Urothelium cell line (cell line): ENCODE measurements at regions not wholly inside any gene's neighbourhood (a gene's known extent, or its start where the extent isn't known, plus 50 kb on each side); places are given as distances from the start of the nearest gene placed in this dataset.
"Not testable (repeated sequence)": the region's sequence is repeated elsewhere in the genome, so short reads cannot be mapped to it uniquely, and the experiment has no call there.

ENCODE experiments used
- DNase-seq: peaks from one replicate; pipeline ENCODE4 v3.0.0; 2011; ENCODE audit warnings: low spot score, mixed read lengths
- FAIRE-seq: peaks from 2 replicates; lab custom pipeline; 2011; peaks lifted over from hg19 to GRCh38; lab: Jason Lieb, UNC

DNA sequence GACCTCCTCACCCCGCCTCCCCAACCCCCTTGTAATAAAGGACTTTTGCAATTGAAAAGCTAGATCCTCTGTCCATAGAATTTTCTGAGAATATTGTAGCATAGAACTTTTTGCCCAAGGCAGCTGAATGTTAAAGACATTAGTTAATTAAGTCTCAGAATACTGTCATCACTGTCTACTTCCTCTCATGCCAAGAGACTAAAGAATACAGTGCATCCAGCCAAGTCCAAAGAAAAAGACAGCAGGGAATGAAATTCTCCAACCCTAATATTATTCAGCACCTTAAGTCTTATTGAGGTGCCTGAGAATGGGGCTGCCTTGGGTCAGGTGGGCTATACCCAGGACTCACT, 313.3 kb upstream of the GATB start:
- DNase-seq, result no peak
- no peak for FAIRE-seq

DNA sequence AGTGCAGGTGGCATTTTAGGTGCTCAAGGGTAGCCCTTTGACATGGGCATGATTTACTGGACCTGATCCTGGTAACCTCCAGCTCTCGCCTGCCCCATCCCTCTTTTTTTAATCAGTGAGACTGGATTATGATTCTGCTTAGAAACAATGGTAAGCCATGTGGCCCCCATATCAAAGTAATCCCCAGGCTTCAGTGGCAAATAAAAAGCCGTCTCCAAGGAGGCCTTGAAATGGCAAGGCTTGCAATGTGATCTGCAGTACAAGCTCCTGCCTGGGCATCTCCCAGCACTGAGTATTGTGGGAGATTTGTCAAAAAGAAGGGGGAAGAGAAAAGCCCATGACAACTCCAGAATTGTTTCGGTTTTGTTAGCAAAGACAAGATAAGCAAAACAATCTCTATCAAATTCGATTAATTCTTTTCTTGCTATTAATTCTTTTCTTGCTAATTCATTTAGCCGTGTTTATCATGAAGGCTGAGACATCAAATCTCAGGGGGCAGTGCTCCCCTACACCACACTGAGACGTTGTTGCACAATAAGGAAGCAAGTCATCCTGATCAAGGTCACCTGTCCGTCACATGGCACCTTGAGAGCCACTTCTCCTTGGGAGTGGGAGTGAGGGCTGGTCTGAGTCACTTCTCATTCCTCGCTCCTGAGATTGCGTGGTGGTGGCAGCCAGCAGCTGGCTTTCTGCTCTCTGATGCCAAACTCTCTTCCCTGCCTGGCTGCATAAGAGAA, 312.7 kb upstream of the GATB start:
- peak; percentile 25 for DNase-seq
- no peak for FAIRE-seq

DNA sequence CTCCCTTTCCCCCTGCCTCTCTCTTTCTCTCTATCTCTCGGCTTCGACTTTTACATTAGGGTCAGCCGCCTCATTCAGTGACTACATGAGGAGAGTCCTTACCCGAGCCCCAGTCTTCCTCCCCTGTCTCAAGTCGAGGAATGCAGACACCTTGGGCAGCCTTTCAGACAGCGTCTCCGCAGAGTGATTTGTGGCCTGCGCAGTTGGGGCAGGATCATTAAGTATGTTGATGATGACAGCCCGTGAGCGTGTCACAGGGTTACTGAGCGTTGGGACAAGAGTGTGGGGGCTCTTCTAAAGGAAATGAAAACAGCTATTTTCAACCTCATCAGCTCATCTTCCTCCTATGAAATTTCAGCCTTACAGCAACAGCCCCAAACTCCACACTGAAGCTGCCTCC, 312.1 kb upstream of the GATB start:
- no peak for FAIRE-seq

DNA sequence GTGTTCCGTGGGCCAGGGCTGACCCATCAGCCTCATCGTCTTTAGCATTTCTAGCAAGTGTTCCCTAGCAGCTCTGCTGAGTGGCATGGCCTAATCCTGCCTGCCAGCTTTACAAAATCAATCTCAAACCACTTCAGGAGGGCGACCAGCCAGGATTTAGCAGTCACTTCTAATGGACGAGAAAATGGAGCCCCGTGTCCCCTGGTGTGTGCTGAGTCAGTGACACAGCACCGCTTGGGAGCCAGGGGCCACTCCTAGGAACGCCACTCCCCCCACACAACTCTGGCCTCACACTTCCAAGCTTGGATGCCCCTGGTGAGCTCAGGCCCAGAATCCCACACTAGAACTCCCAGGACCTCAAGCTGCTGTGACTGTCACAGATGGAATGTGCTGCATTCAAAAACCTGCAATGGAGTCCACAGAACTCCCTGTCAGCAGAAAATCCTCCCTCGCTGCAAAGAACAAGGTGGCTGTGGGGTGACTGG, 311.2 kb upstream of the GATB start:
- FAIRE-seq, result no peak
- no peak for DNase-seq

More for the DNA sequence above, 312.1 kb upstream of the GATB start:
- DNase-seq, result no peak

DNA sequence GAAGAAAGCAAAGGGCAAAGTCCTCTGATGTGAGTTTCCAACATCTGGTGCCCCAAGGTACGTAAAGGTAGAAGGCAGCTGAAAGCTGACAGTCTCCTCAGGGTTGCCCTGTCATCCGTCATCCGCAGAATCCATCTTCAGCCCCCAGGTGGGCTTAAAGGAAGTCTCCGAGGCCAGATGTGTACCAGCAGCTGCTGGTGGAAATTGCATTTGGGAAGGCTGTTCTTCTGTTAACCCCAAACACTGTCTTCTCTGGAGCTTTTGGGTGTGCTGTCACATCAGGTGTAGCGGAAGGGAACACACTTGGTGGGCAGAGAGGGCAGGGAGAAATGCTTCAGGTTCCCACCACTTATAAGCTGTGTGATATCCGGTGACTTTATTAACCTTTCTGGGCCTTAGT, 310.0 kb upstream of the GATB start:
- DNase-seq (no peak), FAIRE-seq (no peak)

DNA sequence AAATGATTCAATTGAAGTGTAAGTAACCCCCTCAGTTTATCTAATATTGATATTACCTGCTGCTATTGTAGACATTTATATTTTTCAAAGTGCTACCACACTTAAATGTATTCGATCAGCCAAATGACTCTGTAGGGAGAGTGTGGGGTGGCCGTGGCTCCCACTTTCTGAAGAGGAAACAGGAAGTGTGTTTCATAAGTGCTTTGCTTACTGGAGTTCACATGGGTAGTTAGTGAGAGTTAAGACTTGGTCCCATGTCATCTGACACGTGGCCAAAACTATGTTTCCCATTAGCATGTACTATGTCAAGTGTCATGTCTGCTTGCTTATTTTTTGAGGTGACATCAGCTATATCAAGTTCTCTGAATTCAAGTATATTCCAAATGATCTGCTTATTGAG, 308.1 kb upstream of the GATB start:
- DNase-seq (no peak), FAIRE-seq (no peak)

DNA sequence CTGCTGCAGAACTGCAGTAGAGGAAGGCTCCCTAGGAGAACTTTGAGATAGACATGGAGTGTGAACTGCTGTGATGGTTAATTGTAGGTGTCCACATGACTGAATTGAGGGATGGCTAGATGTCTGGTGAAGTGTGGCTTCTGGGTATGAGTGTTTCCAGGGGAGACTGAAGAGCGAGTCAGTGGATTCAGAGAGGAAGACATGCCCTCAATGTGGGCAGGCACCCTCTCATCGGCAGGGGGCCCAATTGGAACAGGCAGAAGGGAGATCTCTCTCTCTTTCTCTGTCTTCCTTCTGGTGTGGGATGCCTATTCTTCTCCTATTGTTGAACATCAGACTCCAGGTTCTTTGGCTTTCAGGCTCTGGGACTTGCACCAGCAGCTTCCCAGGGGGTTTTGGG, 304.7 kb upstream of the GATB start:
- no peak for DNase-seq
- no peak for FAIRE-seq

DNA sequence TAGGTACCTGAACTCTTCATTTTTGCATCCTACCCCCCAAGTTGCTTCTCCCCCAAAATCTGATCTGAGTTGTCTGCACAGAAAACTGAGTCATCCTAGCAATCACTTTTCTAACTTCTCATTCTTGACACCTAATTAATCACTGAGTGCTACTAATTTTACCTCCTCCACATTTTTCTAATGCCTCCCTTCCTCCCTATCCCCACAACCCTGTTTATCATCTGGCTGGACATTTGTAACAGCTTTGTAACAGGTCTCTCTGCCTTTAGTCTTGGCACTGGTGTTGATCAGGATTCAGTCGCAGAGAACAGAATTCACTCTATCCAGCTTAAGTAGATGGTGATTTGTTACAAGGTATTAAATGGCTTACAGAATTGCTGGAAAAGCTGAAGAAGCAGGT, 303.9 kb upstream of the GATB start:
- FAIRE-seq, result no peak
- DNase-seq, result no peak

DNA sequence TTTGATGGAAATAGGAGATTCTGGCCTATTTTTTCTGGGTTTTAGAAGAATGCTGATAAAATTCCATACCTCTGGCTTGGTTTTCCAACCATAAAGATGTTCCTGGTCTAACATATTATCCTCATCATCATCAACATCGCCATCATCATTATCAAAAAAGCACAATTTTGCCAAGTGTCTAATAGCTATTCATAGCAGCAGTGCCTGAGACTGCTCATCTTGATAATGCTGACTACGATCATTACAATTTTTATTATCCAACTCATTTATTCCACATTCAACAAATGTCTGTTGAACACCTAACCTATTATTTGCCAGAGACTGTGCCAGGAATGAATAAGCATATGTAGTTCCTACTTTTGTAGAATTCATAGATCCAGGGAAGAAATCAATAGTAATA, 303.5 kb upstream of the GATB start:
- DNase-seq (no peak), FAIRE-seq (no peak)

DNA sequence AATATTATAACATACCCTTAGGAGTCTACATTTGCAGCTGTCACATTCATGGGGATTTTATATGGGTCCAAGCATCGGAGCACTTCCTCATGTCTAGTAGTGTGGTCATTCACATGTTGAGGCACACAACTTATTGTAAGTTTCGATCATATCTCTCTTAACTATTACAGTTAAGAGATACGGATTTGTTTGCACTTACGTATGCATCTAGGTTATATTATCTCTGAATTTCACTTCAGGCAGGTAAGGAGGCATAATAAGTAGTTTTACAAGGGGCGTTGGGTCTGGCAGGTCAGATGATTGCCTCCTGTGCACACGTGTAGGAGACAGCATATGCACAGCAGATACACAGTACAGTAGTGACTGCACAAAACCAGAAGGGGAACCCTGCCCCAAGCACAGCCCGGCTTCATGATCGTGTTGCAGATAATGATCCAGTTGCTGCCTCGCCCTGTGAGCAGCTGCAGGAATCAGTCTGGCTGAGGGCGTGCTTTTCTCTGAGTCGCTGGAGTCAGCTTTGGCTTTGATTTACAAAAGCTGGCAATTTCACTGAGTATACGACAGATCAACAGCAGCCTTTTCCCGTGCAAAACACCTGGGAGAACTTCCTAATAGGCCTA, 302.9 kb upstream of the GATB start:
- FAIRE-seq, result no peak

DNA sequence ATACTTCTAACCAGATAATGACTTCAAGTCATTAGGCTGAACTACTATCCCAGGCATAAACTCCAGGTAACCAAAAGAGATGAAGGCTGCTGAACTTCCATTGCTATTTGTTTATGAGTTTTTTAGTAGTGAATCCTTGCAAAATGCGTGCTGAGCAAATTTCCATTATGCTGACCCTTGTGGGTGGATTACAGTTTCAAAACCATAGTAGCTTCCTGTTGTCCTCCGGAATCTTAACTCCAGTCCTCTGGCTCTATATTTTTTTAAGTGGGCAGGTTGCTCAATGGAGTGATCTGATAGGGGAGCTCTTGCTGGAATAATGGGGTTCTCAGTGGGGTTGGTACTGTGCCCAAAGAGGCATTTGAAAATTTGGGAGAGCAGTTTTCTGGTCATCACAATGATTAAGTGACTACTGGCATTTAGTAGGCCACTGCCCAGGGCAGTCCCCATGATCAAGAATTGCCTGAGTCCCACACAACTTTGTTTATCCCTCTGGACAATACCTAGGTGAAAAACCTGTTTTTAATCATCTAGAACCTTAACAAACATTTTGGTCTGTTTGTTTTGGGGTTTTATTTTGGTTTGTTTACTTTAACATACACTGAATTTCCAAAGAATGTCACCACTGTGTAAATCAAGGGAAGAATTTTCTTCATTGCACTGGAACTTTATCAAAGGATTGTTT, 302.3 kb upstream of the GATB start:
- no peak for FAIRE-seq

More for the DNA sequence above, 302.9 kb upstream of the GATB start:
- no peak for DNase-seq

DNA sequence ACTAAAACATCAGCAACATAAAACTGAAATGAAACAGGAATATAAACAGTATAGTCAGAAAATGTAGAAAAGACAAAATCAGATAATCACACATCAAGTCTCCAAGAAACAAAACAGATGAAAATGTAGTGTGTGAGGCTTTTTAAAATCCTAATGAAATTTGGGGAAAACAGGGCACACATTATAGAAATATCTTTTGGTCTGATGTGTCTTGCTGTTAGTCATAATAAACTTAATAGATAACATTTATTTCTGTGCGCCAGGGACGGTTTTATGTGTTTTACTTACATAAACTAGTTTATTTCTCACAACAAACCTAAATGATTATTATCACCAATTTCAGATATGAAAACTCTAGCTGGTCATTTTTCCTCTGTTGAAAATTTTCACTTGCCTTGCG, 293.9 kb upstream of the GATB start:
- no peak for FAIRE-seq
- DNase-seq, result no peak

More for the DNA sequence above, 302.3 kb upstream of the GATB start:
- DNase-seq, result no peak

DNA sequence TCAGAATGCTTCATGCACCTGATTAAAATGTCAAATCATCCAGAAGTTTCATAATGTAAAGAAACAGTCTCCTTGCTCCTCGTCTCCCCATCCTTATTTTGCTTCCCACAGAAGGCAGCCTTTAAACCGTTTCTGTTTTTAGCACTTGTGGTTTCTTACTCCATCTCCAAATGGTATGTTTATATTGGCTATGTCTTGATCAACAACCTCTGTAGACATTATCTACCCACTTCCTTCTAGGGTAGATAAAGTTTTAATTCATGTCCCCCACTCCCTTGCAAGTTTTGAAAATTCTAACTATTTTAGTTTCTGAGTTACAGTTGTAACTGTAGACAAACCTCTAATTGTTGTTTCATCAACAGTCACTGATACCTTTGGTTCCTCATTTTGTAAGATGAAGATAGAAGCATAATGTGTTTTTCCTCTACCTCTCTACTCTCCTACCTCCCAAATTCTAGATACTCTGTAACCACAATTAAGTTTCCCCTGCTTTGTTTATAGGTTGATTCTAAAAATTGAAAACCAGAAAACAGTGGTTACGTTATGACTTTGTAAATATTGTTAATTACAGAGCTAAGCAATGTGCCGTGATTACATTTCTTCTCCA, 291.7 kb upstream of the GATB start:
- no peak for DNase-seq

DNA sequence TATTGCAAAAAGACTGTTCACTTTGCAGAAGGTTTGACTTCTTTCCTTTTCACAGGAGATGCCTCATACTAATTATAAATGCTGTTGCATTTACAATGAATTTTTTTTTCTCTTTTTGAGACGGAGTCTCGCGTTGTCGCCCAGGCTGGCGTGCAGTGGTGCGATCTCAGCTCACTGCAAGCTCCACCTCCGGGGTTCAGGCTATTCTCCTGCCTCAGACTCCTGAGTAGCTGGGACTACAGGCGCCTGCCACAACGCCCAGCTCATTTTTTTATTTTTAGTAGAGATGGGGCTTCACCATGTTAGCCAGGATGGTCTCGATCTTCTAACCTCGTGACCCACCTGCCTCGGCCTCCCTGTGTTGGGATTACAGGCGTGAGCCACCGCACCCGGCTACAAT, 290.5 kb upstream of the GATB start:
- FAIRE-seq, DNase-seq: not testable (repeated sequence)

More for the DNA sequence above, 291.7 kb upstream of the GATB start:
- FAIRE-seq, result no peak

DNA sequence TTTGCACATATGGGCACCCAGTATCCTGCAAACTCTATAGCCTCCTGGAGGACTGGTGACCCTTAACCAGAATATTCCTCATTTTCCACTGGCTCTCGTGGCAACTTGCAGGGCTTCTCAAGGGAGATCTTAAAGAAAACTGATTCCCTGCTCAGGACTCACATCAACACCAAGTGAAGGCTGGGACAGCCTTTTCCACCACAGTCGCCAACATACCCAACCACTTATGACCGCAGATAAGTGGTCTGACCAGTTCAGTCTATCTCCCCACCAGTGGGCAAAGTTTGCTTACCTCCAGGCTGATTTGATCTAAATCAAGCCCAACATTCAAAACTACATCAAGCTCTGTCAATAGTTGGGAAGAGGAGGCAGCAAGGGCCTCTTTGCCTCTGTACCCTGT, 289.3 kb upstream of the GATB start:
- no peak for DNase-seq
- no peak for FAIRE-seq

DNA sequence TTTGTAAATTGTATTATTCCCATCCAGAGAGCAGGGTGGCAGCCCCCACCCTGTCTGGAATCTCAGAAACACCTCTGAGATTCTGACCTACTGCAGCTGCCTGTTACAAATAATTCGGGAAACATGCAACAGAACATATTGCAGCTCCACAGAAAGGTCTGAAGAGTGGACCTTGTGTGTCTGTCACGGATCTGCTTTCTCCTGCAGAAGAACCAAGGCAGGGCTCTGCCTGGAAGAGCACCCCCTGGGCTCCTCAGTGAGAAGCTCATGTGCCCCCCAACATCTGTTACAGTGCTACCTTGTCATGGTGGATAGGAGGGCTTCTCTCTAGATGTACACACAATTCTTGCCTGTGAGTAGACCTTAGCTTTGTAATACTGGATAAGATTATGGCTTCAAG, 286.6 kb upstream of the GATB start:
- DNase-seq (no peak), FAIRE-seq (no peak)

DNA sequence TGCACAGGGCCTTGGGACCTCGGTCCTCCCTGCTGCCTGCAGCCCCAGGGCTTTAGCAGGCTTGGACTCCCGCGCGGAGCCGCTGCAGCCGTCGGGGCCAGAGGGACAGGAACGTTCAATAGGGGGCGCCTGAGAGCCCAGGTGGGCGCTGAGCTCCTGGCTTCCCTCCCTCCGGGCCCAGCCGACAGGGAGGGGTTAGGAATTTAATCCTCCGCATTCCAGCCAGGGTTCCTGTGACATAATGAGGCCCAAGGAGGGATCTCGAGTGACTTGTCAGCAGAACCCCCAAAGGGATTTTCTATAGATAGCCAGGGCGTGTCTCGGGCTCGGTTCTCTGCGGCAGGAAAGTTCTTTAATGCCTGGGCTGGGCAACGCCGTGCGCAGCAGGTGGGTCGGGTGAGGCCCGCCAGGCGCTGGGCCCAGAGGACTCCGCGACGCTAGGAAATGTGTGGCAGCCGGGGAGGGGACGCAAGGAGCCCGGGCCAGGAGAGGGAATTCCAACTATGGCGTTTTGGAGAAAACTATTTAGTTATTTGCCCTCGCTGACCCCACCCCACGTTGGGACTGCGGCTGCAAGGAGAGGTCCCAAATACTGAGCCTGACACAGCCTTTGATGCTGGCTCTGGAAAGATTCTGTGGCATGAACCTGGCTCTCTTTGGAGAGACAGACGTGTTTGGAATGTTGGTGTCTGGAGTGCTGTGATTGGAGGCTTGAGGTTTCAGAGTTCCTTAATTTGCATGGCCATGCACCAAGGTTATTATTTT, 285.2 kb upstream of the GATB start:
- FAIRE-seq (no peak), DNase-seq (peak; percentile 72)

DNA sequence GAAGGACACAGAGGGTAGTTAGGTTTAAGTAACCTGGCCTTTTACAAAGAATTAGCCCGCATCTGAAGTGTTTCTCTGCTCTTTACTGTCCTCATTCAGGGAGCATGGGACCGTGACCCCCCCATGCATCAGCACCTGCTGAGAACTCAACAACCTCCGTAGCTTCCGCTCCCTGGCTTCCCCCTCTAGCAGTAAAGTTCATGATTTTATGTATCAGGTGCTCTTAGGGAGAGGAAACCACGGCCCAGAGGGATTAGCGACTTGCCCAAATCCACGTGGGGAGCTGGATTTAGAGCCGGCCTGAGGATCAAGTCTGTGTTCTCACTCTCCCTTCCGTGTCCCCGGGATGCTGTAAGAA, 284.6 kb upstream of the GATB start:
- FAIRE-seq, result no peak
- no peak for DNase-seq

DNA sequence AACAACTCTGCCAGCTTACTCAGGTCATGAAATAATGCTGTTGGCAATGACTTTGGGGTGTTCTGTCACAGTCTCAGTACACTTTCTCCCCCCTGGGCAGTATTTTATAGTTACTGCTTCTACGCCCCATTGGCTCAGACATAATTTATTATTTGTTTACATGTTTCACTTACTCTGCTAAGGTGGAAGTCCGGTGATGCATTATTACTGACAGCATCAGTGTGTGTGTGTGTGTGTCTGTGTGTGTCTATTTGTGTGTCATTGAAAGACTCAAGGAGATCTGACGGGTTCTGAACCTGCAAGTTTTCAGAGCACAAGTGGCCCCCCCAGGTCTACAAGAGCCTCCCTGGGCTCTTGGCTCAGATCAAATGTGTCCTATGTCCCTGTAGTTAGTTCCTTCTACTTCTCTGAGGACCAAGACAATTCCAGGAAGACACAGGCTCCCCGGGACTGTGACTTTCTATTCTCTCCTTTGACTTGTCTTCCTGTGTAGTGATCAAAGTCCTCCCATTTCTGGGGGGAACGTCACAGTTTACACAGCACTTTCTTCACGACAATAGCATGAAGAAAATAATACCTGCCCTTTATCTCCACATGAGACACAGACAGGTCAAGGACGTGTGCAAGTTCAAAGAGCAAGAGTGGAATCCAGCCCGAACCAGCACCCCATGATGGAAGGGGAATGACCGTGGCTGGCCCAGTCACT, 283.7 kb upstream of the GATB start:
- FAIRE-seq, result no peak
- DNase-seq, result no peak

DNA sequence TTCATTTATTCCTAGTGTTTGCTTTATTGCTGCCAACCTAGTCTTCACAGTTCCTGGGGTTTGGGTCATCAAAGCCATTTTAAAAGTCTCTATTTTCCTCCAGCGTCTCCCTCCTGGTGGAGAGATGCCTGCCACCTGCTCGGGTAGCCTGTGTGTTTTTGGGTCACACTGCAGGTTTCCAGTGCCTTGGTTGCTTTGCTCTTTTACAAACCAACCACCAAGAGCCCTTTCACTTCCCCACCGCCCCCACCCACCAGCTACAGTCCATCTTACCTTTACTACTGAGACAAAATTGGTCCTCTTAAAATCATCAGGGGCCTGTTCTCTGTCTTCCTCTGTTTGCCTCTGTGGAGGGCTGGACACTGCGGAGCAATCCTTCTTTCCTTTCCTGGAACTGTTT, 280.5 kb upstream of the GATB start:
- DNase-seq (no peak), FAIRE-seq (no peak)
